ENCODE measurements at regions not wholly inside any gene's neighbourhood (a gene's known extent, or its start where the extent isn't known, plus 50 kb on each side); places are given as distances from the start of the nearest gene placed in this dataset.

GRCh38 chr3:75338342-75338741 lies 325.8 kb upstream of the FRG2C start (continued):
- TF ChIP-seq MAX (IDR thresholded peaks at IDR 0.05) (no peak), POLR2A (IDR thresholded peaks at IDR 0.05; ENCODE audit: borderline replicate concordance, extremely low read depth, insufficient read depth, insufficient read length) (no peak), ATF3 (IDR thresholded peaks at IDR 0.05) (no peak), REST (IDR thresholded peaks at IDR 0.05; ENCODE audit: low read depth) (no peak), EZH2phosphoT487 (IDR thresholded peaks at IDR 0.05; ENCODE audit: borderline replicate concordance) (no peak)

- no peaks in the 10 kb centered on the region for H4K20me1 ChIP-seq (ENCODE audit: insufficient read depth)
- H3K27me3 ChIP-seq (ENCODE audit: insufficient read depth, low read length) = peaks cover 40% of the 10 kb centered on the region
- intact Hi-C loops (cut with micrococcal nuclease) = no loop called here
- ChIA-PET RAD21 (ENCODE audit: low non-redundant PET in 1 of 2, low total read pairs in 2 of 2, uncharacterized antibody in 2 of 2, unreplicated experiment in 2 of 2) (no interaction called here), CTCF (no interaction called here), POLR2A (no interaction called here)
- no peak overlapping the region for H3K27ac ChIP-seq (ENCODE audit: low read depth, low read length)
- no TSS peak for BruUV-seq (replicated peaks)
- no peak overlapping the region for H3K4me2 ChIP-seq (ENCODE audit: low read length)
- no peak overlapping the region for H3K4me3 ChIP-seq (replicated peaks in 1 of 2; ENCODE audit: low read depth in 1 of 2, low read length in 2 of 2)
- no peaks in the 10 kb centered on the region for H3K9me3 ChIP-seq (ENCODE audit: control insufficient read depth in 1 of 2, insufficient read depth in 1 of 2, low read depth in 1 of 2, low read length in 2 of 2)
- no peak overlapping the region for H2AFZ ChIP-seq (ENCODE audit: low read depth, low read length, poor library complexity, severe bottlenecking)
- no peak overlapping the region for H3K9ac ChIP-seq (ENCODE audit: low read length)
- ATAC-seq (peak; percentile 72; the same call in 1 of the 2 replicates), DNase-seq (ENCODE audit: low read depth, low spot score) (no peak)
- no peaks in the 10 kb centered on the region for H3K4me1 ChIP-seq (ENCODE audit: control insufficient read depth in 1 of 2, insufficient read depth in 2 of 2, low read length in 2 of 2)
- no peaks in the 10 kb centered on the region for H3K36me3 ChIP-seq (ENCODE audit: control insufficient read depth in 1 of 2, insufficient read depth in 2 of 2, low read length in 2 of 2)
- no peaks in the 10 kb centered on the region for H3K79me2 ChIP-seq (ENCODE audit: insufficient read depth, low read length)
- H3K9me2 ChIP-seq (ENCODE audit: insufficient read depth) = no peaks in the 10 kb centered on the region
- TF ChIP-seq TCF7L2 (IDR thresholded peaks at IDR 0.05; ENCODE audit: borderline replicate concordance, extremely low read depth, insufficient read depth, insufficient read length) (no peak), JUND (IDR thresholded peaks at IDR 0.05) (no peak), EZH2phosphoT487 (IDR thresholded peaks at IDR 0.05; ENCODE audit: borderline replicate concordance) (no peak), POLR2AphosphoS5 (IDR thresholded peaks at IDR 0.05; ENCODE audit: low read depth, low read length) (no peak), POLR2A (IDR thresholded peaks at IDR 0.05; ENCODE audit: borderline replicate concordance, extremely low read depth, insufficient read depth, insufficient read length) (no peak), ELF1 (IDR thresholded peaks at IDR 0.05; ENCODE audit: borderline replicate concordance, low read depth) (no peak), SIN3A (IDR thresholded peaks at IDR 0.05; ENCODE audit: low read depth) (no peak), SP1 (IDR thresholded peaks at IDR 0.05; ENCODE audit: low read depth) (no peak), CTCF (IDR thresholded peaks at IDR 0.05 in 2 of 3, conservative IDR thresholded peaks at IDR 0.05 in 1 of 3; ENCODE audit: borderline replicate concordance in 1 of 3, insufficient read depth in 1 of 3, low read depth in 2 of 3, low read length in 2 of 3) (peak in 2 of 3 experiments; percentile 13 to 45; a peak in 1 of 6 replicates), ZNF274 (IDR thresholded peaks at IDR 0.05; ENCODE audit: low read depth, low read length) (no peak), CEBPB (IDR thresholded peaks at IDR 0.05; ENCODE audit: low read depth) (no peak), YY1 (IDR thresholded peaks at IDR 0.05; ENCODE audit: extremely low read depth, insufficient replicate concordance, low read depth, low read length) (no peak), SRF (IDR thresholded peaks at IDR 0.05; ENCODE audit: low read depth) (no peak), EZH2 (IDR thresholded peaks at IDR 0.05) (no peak)
These were observed 322.6 kb upstream of the FRG2C start for GRCh38 chr3:75341324-75342067.

Data from HCT116 (cell line).